Heart left ventricle (tissue), 13 donors: ENCODE measurements at regions not wholly inside any gene's neighbourhood (a gene's known extent, or its start where the extent isn't known, plus 50 kb on each side); places are given as distances from the start of the nearest gene placed in this dataset.

Source experiments
- CTCF ChIP-seq, 12 donors: fragments of 200-600 bp; sonication (generic) in 4 of 12; IDR thresholded peaks; one replicate each; pipeline versions ENCODE4 v1.5.0 to v1.8.0; 2018 to 2022; ENCODE audit warnings: antibody characterized with exemption in 12 of 12, mild to moderate bottlenecking in 5 of 12
- POLR2A ChIP-seq, 2 donors: fragments of 450-650 bp; IDR thresholded peaks; one replicate each; pipeline ENCODE4 v1.6.1; 2017; ENCODE audit warnings: antibody characterized with exemption in 2 of 2, mild to moderate bottlenecking in 2 of 2, moderate library complexity in 2 of 2
- donor health status: ischemic (EF 13 %, LVEDD 7.1; RV severe dilation, severe dysfunction).
- donor health status: DM: no; HTN: yes; CAD: no.
- donor health status: DM: no; HTN: no; CAD: no.
- donor health status: ischemic (EF 25% LVEDD 6.9; RV normal size, moderate dysfunction).
- donor health status: ischemic (EF 25% LVEDD 5.7; RV mildly dilated, moderate dysfunction).
- donor health status: ischemic (EF 35%, LVEDD 5.7; RV mildly dilated, moderate dysfunction).
- donor health status: nonischemic (EF 11% LVEDD 7.7; RV severe dilation, severe dysfunction).
- donor health status: DM: yes; HTN: yes; CAD: no.
- donor health status: PGD.
- donor health status: ischemic (EF 29% LVEDD 5.4; RV normal size, mild dysfunction).
- donor health status: nonischemic (EF 23%, LVEDD 6.1; RV moderate dilation, normal function).

DNA sequence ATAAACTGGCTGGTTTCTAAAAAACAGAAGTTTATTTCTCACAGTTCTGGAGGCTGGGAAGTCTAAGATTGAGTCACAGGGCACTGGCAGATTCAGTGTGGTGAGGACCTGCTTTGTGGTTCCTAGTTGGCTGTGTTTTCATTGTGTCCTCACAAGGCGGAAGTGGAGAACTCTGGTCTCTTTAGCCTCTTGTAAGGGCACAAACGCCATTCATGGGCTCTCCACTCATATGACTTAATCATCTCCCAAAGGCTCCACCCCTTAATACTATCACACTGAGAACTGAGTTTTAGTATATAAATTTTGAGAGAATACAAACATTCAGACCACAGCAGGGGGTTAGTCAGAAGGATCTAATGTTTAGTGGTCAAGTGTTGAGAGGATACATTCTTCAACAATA is 208.2 kb downstream of the SEC61B start:
- TF ChIP-seq CTCF (IDR thresholded peaks at IDR 0.05) (no peak), POLR2A (IDR thresholded peaks at IDR 0.05) (no peak)
